NOMO-1 (cell line): ENCODE measurements at regions not wholly inside any gene's neighbourhood (a gene's known extent, or its start where the extent isn't known, plus 50 kb on each side); places are given as distances from the start of the nearest gene placed in this dataset.
"Not testable (repeated sequence)": the region's sequence is repeated elsewhere in the genome, so short reads cannot be mapped to it uniquely, and the experiment has no call there.

Experiments
- DNase-seq, 2 experiments: peaks; one replicate each; lab custom pipeline; 2025; ENCODE audit not compliant: unreplicated experiment in 2 of 2; lab: John Stamatoyannopoulos, UW

DNA sequence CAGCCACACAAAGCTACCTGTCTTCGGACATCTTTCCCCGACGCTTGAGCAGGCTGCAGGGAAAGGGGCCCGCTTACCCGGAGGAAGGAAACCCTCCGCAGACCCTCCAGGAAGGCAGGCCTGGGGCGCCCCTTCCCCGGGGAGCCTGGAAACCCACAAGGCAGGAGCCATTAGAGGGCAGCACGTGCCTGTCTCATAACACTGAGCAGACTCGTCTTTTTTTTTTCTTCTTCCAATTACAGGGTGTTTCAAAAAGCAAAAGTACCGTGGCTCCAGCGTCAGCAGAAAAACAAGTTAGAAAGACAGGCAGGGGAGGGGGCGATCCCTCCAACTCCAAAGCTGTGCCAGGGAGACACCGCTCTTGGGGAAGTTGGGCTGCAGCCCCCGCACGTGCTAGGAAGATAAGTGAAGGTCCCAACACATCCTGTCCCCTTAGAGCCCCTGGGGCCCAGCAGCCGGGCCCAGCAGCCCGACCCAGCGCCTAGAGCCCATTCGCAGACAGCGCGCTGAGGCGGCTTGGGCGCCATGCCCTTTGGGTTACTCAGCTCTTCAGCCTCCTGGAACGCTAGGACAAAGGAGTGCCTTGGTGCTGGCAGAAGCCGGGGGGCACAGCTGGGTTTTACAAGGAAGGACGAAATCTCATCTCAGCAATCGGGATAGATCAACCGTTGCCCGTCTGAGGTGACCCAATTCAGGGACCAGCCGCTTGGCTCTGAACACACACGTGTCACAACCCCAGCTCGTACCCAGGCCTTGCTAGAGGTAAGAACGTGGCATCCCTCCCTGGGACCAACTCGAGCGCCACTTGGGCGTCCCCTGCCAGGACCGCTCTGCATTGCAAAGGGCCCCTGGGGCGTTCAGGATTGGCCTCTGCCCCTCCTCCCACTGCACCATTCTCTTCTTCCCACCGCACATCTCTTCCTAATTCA is 136.3 kb downstream of the LY86 start:
- DNase-seq: peak; percentile 50 to 82

DNA sequence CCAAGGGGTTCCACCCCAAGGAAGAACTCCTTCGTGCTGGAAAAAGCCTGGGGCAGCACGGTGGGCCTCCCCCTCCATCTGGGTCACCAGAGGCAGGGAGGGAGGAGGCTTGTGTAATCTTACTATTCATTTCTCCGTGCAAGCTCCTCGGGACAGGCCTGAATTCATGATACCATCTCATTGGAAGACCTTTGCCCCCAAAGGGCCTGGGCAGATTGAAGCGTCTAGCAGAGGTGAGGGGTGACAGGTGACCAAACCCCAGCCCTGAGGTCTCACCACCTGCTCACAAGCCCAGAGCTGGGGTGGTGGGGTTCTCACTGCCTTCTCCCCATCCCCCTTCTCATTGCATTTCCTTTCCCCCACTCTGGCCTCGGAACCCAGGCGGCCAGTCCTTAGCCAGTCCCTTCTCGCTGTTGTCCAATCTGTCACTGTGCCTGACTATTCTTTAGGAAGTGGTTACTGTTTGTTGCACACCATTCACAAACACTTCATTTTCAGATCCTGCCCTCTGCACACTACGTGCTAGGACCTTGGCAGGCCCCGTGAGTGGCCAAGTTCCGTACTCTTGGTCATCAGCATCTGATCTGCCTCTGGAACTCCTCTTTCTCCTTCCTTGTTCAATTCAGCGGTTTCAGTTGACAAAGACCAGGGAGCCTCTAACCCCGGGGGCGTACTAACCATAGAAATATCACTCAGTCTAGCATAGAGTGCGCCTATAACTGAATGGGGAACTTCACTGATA is 137.1 kb downstream of the LY86 start:
- peak; percentile 85 to 87 for DNase-seq

DNA sequence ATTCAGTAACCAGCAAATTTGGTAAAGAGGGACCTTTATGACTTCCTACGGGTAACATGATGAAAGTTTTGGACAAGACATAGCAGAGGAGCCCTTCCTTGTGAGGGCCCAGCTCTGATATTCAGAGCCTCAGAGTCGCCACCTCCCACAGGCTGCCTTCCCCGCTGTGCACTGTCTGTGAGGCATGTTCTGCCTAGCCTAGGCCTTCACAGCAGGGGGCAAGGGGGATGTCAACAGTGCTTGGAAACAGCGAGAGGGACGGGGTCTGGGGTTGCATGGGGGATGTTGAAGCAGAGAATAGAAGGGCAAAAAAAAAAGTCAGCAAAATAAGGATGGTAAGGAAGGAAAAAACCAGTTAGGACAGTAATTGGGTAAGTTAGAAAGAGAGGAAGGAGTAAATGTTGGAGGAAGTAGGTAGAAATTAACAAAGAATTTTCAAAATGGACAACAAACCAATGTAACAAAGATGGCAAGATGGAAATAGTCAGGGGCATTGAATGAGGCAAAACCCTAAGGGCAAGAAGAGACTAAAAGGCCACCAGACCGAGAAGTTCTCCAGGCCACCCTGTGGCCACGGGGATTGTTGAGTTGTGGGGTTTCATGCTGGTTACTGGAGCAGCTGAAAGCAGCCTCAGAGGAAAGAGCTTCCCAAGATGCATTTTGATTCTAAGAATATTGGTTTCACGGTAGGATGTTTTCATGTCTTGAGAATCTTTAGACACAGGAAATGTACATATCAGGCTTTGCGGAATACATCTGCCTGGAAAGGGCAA is 139.8 kb downstream of the LY86 start:
- DNase-seq: no peak

DNA sequence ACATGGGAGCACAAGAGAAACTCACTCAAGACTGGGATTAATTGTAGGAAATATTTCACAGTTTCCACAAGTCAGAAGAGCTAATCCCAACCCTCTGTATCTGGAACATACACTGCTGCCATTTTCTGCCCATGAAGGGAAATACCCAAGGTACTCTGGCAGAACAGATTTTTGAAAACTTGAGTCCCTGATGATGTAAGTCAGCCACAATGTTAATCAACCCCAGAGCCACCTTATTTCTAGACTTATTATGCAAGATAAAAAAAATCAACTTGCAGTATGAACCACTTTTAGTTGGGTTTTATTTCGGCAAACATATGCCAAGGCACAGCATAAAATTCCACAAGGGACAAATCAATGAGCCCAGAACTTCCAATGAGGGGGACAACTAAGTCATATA is 141.5 kb downstream of the LY86 start:
- DNase-seq: no peak

DNA sequence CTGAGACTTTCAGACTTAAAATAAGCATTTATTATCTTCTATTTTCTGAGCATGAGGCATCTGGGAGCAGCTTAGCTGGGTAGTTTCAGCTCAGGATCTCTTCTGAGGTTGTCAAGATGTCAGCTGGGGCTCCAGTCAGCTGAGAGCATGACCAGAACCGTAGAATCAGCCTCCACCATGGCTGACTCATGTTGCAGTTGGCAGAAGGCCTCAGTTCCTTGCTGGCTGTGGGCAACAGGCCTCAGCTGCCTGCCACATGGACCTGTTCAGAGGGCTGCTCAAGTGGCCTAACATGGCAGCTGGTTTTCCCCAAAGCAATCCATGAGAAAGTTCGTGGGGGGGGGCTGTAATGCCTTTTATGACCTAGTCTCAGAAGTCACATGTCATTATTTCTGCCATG is 142.3 kb downstream of the LY86 start:
- no peak for DNase-seq

DNA sequence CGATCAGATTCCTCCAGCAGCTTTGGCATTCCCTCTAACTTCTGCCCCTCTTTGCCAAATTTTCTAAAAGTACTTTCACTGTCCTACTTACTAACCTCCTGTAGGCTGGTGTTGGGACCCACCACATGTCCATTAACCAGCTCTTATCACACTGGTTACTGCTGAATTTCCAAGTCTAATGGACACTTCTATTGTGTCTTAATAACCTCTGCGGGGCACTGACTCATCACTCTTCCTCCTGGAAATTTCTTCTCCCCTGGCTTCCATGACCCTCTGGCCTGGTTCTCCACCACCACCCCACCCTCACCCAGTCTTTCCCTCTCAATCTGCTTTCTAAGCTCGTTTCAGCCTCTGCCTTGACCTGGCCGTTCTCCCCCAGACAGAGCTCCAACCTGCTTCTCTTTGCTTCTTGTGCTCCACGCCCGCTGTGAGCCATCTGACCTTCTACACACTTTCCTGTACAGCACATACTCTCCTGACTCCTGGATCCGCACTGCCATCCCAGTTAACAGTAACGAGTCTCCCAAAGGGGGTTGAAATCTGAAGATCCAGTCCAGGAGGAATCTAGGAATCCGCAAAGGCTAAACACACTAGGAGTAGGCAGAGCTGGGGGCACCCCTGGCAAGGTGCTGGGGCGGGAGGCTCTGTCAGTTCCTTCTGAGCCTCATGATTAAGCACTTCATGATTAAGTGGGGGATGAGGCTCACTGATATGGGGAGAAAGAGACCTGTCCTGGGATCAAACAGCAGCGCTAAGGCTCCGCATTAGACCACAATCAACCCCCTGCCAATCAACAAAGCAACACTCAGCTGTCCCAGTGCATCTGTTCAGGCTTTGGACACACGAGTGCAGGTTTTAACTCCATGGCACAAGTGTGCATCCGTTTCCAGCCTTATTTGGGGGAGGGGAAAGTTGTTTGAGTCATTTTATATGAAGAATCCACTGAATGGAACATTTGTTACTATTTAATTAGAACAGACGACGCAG is 146.3 kb downstream of the LY86 start:
- DNase-seq: no peak

DNA sequence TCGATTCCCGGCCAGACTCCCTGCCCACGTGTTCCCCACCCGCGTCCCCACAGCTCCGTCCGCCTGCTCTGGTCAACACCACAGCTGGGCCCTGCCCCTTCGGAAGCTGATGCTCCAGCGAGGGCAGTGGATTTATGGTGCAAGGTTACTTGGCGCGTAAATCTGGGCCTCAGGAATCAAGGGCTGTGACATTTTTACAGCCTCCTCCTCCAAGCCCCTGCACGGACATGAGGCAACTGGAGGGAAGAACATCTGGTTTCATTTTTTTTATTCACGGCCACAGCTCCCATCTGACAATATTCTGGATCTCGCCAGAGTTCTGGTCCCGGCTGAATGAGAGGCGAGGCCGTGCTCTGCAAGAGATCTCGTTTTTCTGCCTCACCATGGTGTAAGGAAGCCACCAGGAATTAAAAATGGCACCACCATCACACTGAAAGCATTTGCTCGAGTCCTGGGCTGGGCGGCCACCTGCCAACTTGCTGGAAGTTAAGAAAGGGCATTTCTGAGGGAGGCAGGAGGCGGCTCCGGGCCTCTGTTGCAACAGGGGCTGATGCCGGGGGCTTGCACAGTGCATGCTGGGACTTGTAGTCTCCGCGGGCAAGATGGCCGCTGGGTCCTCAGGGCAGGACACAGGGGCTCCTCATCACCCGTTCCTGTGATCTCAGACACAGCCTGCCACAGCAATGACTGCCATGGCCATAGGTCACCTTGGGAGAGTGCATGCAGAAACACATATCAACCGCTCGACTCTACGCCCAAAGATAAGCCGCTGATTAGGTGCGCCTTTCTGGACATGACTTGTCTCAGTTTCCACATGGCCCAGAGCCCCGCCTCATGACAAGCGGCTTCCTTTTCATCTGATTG is 148.5 kb downstream of the LY86 start:
- DNase-seq: no peak

DNA sequence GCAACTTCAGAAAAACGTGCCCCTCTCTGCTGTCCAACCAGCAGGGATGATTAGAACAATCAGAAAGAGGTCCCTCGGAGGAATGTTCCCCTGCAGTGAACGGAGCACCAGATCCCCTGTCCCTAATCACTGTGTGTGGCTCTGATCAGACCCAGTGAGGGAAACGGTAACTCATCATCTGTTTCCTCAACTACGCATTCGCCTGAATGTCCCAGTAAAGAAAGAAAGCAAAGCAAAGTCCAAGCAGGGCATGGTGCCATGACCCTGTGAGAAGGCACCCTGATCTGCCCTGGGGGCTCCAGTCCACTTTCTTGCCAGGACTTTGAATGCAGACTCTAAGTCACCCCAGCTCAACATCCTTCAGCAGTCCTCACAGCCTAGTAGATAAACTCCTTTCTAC is 149.2 kb downstream of the LY86 start:
- no peak for DNase-seq

DNA sequence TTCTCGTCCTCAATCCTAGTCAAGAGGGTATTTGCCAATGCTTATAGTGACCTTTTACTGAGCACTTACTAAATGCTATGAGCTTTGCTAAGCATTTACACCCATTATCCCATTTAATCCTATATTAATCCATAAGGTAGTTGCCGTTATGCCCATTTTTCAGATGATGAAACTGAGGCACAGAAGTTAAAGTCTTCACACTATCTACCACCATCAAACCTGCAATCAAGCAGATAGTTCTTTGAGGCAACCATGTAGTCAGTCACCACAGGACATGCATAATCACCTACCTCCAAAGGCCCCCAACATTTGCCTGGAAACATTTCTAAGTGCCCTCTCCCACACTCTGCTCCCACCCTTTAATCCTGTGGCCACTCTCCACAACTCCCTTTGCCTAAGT is 149.6 kb downstream of the LY86 start:
- DNase-seq: no peak

DNA sequence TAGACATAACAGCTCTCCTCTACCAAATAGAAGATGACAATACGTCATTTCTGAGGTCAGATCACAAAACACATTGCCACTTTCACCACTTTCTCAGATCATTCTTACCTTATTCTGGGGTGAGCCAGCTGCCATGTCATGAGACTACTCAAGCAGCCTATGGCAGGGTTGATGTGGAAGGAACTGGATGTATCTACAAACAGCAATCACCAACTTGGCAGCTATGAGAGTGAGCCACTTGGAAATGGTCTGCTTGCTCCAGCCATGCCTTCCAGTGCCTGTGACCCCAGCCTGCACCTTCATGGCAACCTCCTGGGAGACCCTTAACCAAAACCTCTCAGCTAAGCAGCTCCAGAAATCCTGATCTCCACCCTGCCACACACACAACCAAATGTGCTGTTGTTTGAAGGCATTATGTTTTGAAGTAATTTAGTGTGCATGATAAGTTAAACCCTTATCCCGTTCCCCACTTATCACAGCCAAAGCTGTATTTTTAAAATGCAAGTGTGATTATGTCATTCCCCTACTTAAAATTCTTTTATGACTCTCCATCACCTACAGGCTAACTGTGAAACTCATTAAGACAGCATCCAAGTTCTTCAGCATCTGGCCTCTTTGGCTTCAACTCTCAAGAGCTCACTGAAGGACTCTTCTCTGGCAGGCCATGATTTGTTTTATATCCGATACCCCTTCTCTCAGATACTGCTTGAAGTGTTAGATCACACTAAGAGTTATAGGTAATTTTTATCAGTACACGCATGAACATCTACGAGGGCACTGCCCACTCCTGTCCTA is 150.6 kb downstream of the LY86 start:
- DNase-seq: no peak

DNA sequence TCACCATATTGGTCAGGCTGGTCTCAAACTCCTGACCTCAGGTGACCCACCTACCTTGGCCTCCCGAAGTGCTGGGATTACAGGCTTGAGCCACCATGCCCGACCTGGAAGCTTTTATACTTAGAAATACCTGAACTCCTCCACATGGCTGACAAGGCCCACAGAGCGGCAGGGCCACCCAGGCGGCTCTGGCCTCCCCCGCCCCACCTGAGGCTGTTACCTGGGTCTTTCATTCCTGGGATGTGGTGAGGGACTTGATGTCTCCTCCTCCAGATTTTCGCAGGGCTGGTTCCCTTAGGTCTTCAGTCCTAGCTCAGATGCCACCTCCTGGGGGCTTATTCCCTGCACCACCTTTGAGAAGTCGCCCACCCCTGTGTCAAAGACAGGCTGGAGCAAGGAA is 152.1 kb downstream of the LY86 start:
- no peak for DNase-seq

DNA sequence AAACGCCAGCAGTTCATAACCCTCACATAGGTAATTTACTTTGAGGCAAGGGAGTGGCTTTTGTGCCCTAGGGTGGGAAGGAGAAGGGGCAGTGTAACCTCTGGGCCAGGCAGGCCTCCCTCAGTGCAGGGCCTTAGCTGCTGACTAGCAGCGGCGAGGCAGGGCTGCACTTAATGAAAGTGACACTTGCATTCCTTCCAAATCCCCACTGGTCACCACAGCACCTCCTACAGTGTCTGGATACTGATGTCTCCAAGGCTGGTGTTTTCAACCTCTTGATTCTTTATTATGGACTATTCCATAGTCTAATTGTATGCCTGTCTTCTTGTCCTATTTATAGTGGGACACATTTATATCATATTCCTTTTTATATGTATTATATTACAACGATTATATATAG is 152.7 kb downstream of the LY86 start:
- DNase-seq: no peak

DNA sequence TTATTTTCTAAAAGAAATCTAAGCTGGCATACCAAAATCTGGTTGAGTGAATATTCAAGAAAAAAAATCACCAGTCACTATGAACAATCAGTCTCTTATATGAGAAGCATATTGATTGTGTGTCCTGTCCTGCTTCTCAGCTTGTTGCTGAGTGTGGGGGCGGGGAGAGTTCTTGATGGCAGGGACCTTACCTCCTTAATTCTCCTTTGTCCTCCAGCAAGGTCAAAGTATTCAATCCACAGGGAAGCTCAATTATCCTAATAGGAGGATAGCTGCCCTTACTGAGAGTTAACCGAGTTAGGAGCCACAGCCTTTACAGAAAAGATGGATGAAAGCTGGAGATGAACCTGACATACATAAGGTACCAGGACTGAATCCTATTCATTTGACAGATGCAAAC is 154.0 kb downstream of the LY86 start:
- no peak for DNase-seq

DNA sequence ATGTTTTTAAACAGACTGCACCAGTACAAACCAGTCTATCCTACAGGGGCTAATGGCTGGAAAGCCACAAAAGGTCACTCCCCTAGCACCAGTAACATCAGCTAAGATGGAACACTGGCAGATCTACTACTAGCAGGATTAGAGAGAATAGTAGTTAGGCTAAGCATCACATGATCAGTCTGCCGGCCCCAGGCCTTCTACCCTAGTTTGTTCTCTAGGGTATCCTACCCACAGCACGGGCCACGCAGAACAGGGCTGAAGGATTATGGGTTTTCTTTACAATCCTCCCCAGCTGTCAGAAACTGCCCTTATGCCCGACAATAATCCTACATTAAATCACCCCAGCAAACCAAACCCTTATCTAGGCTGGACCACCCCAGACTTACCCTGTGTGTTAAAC is 156.0 kb downstream of the LY86 start:
- no peak for DNase-seq

DNA sequence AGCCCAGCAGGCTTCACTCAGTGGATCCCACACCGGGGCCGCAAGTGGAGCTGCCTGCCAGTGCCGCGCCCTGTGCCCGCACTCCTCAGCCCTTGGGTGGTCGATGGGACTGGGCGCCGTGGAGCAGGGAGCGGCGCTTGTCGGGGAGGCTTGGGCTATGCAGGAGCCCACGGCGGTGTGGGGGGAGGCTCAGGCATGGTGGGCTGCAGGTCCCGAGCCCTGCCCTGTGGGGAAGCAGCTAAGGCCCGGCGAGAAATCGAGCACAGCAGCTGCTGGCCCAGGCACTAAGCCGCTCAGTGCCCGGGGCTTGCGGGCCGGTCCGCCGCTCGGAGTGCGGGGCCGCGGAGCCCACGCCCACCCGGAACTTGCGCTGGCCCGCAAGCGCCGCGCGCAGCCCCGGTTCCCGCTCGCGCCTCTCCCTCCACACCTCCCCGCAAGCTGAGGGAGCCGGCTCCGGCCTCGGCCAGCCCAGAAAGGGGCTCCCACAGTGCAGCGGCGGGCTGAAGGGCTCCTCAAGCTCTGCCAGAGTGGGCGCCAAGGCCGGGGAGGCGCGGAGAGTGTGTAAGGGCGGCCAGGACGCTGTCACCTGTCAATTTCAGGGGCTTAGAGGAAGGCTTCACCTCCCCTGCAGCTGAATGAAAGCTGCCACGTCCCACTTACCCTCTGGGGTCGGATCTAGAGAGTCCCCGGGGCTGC is 157.3 kb downstream of the LY86 start:
- not testable (repeated sequence) for DNase-seq

DNA sequence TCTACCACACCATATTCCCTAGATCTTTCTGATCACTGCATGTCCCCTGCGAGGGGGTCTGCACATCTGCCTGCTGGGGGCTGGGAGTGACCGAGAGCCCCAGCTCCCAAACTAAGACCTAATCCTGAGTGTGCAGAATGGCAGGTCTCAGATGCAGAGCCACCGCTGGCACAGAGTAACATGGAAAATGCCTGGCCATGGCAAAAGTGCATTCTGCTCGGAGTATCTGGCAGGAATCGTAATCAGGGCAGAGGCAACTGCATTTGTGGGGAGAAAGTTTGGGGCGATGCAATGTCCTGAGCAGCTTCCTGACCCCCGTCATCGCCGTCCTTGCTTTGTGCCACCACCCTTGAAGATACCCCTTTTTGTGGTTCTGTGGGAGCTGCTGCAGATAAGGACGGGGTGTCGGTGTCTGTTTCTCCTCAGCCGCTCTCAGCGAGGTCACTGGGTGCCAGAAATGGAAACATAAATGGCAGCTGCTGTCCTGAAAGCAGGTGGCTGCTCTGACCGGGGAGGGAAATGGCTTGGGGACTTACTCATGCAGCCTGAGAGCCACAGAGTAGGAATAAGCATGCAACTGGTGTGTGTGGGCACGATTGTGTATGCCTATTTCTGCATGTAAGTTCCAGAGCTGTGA is 157.9 kb downstream of the LY86 start:
- DNase-seq: no peak

DNA sequence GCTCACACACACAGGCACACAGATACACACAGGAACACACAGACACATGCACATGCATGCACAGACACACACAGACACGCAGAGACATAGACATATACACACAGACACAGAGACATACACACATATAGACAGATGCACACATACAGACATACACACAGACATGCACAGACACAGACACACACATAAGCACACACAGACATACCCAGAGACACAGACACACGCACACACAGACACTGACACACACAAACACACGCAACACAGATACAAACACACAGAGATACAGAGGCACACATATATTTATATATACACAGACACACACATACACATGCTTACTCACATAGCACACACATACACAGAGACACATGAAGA is 158.4 kb downstream of the LY86 start:
- DNase-seq: no peak
